ENCODE measurements at regions not wholly inside any gene's neighbourhood (a gene's known extent, or its start where the extent isn't known, plus 50 kb on each side); places are given as distances from the start of the nearest gene placed in this dataset.
"Not testable (repeated sequence)": the region's sequence is repeated elsewhere in the genome, so short reads cannot be mapped to it uniquely, and the experiment has no call there.

DNA sequence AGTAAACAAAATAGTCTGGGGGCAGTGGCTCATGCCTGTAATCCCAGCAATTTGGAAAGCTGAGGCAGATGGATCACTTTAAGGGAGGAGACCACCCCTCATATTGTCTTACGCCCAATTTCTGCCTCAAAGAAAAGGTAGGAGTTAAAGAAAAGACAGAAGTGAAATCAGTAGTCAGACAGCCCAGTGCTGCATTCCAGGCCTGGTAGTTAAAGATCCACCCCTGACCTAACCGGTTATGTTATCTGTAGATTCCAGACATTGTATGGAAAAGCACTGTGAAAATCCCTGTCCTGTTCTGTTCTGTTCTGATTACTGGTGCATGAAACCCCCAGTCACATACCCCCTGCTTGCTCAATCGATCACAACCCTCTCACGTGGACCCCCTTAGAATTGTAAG lies 1285.1 kb downstream of the NSUN3 start:
- H3K27me3 Mint-ChIP-seq (ENCODE audit: low read depth); H3K36me3 Mint-ChIP-seq (ENCODE audit: low read depth); H3K27ac Mint-ChIP-seq; H3K4me3 Mint-ChIP-seq; H3K4me1 Mint-ChIP-seq (ENCODE audit: low read depth); DNase-seq (ENCODE audit: low spot score): not testable (repeated sequence)
- peaks cover 22% of the 10 kb centered on the region for H3K9me3 Mint-ChIP-seq

DNA sequence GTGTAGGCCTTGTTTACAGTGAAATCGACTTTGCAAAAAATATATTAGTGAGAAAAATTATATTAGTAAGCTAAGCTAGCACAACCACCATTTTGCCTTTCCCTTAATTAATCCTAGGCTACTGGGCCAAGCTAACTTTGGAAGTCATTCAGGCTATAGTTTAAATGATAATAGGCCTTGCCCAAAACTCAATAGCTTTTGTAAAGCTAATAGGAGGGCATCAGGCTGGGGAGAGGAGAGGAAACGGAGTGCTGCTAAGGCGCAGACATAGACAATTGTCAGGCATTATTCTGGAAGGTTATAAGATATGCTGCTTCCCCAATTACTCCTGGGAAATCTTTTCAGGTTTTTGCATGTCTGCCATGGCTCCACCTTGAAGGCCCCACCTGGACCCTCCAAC lies 1286.0 kb downstream of the NSUN3 start:
- Mint-ChIP-seq H3K4me1 (ENCODE audit: low read depth) (no peaks in the 10 kb centered on the region), H3K4me3 (no peak overlapping the region), H3K27ac (no peak overlapping the region), H3K36me3 (ENCODE audit: low read depth) (no peaks in the 10 kb centered on the region), H3K27me3 (ENCODE audit: low read depth) (no peaks in the 10 kb centered on the region), H3K9me3 (peaks cover 15% of the 10 kb centered on the region)
- DNase-seq (ENCODE audit: low spot score): no peak

DNA sequence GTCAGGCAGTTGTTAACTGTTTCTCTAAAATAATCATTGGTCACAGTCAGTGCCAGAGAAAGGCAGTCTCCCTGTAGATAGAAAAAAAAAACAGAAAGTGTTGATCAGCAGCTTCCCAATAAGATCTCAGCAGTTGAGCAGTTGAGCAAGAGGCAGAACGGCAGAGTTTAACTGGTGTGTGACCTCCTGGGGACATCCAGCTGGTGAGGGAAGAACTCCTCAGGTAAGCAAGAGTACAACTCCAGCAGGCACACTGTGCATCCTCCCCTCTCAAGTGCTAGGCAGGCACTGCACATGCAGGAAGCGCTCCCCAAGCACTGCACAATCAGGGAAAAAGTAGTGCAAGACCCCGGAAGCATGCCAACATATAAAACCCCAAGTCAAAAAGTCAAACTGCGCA lies 1287.2 kb downstream of the NSUN3 start:
- no peak for DNase-seq (ENCODE audit: low spot score)
- Mint-ChIP-seq H3K27me3 (ENCODE audit: low read depth) (no peaks in the 10 kb centered on the region), H3K4me3 (no peak overlapping the region), H3K9me3 (peaks cover 15% of the 10 kb centered on the region), H3K27ac (no peak overlapping the region), H3K36me3 (ENCODE audit: low read depth) (no peaks in the 10 kb centered on the region), H3K4me1 (ENCODE audit: low read depth) (no peaks in the 10 kb centered on the region)

DNA sequence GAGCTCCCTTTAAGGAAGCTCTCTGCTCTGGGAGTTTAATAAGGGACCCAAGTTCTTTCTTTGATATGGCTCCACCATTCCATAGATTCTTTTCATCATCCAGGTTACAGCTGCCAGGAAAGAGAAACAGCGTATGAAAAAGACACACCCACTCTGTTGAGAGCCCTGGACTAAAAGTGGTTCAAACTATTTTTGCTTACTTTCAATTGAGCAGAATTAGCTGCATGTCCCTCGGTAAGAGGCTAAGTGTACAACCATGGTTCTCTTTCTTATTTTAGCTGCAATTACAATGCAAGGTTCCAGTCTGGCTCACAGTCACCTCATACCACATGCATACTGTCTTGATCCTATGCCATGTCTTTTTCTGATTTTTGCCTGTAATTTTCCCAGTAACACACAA lies 1288.3 kb downstream of the NSUN3 start:
- H3K4me3 Mint-ChIP-seq: no peak overlapping the region

DNA sequence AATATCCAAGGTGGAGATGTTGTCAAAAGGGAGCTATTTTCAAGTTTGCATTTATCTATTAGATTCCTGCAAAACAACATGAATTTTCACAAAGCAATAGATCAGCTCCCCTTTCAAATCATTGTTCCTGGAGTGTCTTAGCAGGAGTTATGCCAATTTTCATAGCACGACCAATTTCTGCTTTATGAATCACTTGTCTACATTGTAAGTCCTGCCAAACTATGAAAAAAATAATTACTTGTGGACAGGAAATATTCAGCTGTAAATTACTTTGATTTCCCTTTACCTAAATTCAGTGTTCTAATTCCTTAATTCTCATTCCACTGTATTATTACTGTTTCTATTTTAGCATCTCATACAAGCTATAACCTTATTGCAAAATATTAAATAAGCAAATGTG lies 1289.6 kb downstream of the NSUN3 start:
- no peak for DNase-seq (ENCODE audit: low spot score)
- Mint-ChIP-seq H3K36me3 (ENCODE audit: low read depth) (no peaks in the 10 kb centered on the region), H3K9me3 (peaks cover 15% of the 10 kb centered on the region), H3K27ac (no peak overlapping the region), H3K4me3 (no peak overlapping the region), H3K4me1 (ENCODE audit: low read depth) (no peaks in the 10 kb centered on the region), H3K27me3 (ENCODE audit: low read depth) (no peaks in the 10 kb centered on the region)

More for the DNA sequence above, 1288.3 kb downstream of the NSUN3 start:
- Mint-ChIP-seq H3K27ac (no peak overlapping the region), H3K9me3 (peaks cover 15% of the 10 kb centered on the region), H3K27me3 (ENCODE audit: low read depth) (no peaks in the 10 kb centered on the region), H3K4me1 (ENCODE audit: low read depth) (no peaks in the 10 kb centered on the region), H3K36me3 (ENCODE audit: low read depth) (no peaks in the 10 kb centered on the region)
- DNase-seq (ENCODE audit: low spot score): no peak

DNA sequence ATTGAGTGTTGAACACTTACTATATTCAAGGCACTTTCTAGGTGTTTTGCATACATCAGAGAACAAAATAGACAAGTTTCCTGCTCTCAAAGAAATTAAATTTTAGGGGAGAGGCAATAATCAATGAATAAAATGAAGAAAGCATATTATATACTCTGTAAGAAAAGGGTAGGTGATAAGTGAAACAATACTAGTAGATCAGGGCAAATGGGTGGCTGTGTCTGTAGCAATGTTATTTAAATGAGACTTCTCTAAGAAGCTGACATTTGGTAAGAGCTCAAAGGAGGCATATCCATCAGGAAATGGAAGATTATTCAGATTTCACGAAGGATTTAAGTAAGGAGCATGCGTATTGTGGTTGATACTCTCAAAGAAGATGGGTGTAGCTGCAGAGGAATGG lies 1291.6 kb downstream of the NSUN3 start:
- H3K27me3 Mint-ChIP-seq (ENCODE audit: low read depth): no peaks in the 10 kb centered on the region
- no peak overlapping the region for H3K4me3 Mint-ChIP-seq
- H3K27ac Mint-ChIP-seq: no peak overlapping the region
- no peaks in the 10 kb centered on the region for H3K36me3 Mint-ChIP-seq (ENCODE audit: low read depth)
- no peaks in the 10 kb centered on the region for H3K4me1 Mint-ChIP-seq (ENCODE audit: low read depth)
- no peak for DNase-seq (ENCODE audit: low spot score)
- peaks cover 25% of the 10 kb centered on the region for H3K9me3 Mint-ChIP-seq

- Mint-ChIP-seq H3K4me3 (no peak overlapping the region), H3K9me3 (peaks cover 12% of the 10 kb centered on the region), H3K4me1 (ENCODE audit: low read depth) (no peaks in the 10 kb centered on the region), H3K27ac (no peak overlapping the region), H3K27me3 (ENCODE audit: low read depth) (no peaks in the 10 kb centered on the region), H3K36me3 (ENCODE audit: low read depth) (no peaks in the 10 kb centered on the region)
- no peak for DNase-seq (ENCODE audit: low spot score)
These were observed 1294.1 kb downstream of the NSUN3 start for GRCh38 chr3:95356764-95357501.

GRCh38 chr3:95387242-95388021 lies 1324.6 kb downstream of the NSUN3 start:
- no peaks in the 10 kb centered on the region for H3K27me3 Mint-ChIP-seq (ENCODE audit: low read depth)
- no peak for DNase-seq (ENCODE audit: low spot score)
- peaks cover 18% of the 10 kb centered on the region for H3K9me3 Mint-ChIP-seq
- no peak overlapping the region for H3K4me3 Mint-ChIP-seq
- H3K36me3 Mint-ChIP-seq (ENCODE audit: low read depth): no peaks in the 10 kb centered on the region
- H3K4me1 Mint-ChIP-seq (ENCODE audit: low read depth): no peaks in the 10 kb centered on the region
- H3K27ac Mint-ChIP-seq: no peak overlapping the region

DNA sequence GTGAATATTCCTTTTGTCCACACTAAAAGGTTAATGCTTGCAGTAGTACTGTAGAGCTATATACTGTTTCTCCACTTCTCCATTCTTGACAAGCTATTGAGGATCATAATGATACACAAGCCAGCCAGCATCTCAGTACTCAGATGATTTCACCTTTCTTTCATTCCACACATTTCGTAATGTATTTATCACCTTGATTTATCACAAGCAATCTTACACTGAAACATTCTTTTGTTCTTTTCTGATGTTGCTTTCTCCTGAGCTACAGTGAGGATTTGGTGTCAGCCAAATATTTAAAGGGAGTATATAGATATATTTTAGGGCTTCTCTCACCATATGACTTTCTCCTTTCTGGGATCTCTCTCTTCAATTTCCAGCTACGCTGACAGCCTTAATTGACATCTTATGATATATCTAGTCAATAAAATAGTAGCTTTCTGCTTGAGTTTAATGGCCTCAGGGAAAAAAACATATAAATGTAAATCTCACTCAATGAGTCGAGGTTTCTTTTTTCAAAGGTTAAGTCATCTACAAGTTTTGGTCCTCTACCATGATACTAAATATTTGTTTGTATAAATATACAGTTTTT lies 1327.0 kb downstream of the NSUN3 start:
- no peak overlapping the region for H3K27ac Mint-ChIP-seq
- H3K36me3 Mint-ChIP-seq (ENCODE audit: low read depth): no peaks in the 10 kb centered on the region
- no peak overlapping the region for H3K4me3 Mint-ChIP-seq
- peaks cover 18% of the 10 kb centered on the region for H3K9me3 Mint-ChIP-seq
- no peak for DNase-seq (ENCODE audit: low spot score)
- H3K27me3 Mint-ChIP-seq (ENCODE audit: low read depth): no peaks in the 10 kb centered on the region
- no peaks in the 10 kb centered on the region for H3K4me1 Mint-ChIP-seq (ENCODE audit: low read depth)

- Mint-ChIP-seq H3K4me1 (ENCODE audit: low read depth) (no peaks in the 10 kb centered on the region), H3K27ac (no peak overlapping the region), H3K36me3 (ENCODE audit: low read depth) (no peaks in the 10 kb centered on the region), H3K9me3 (peaks cover 18% of the 10 kb centered on the region), H3K27me3 (ENCODE audit: low read depth) (no peaks in the 10 kb centered on the region), H3K4me3 (no peak overlapping the region)
- DNase-seq (ENCODE audit: low spot score): no peak
These were observed 1331.4 kb downstream of the NSUN3 start for GRCh38 chr3:95394286-95394685.

- no peak for DNase-seq (ENCODE audit: low spot score)
- no peaks in the 10 kb centered on the region for H3K4me1 Mint-ChIP-seq (ENCODE audit: low read depth)
- no peak overlapping the region for H3K4me3 Mint-ChIP-seq
- no peak overlapping the region for H3K27ac Mint-ChIP-seq
- H3K9me3 Mint-ChIP-seq: peaks cover 31% of the 10 kb centered on the region
- H3K27me3 Mint-ChIP-seq (ENCODE audit: low read depth): no peaks in the 10 kb centered on the region
- no peaks in the 10 kb centered on the region for H3K36me3 Mint-ChIP-seq (ENCODE audit: low read depth)
These were observed 1336.7 kb downstream of the NSUN3 start for GRCh38 chr3:95399585-95399984.

GRCh38 chr3:95401693-95402092 lies 1338.8 kb downstream of the NSUN3 start:
- H3K9me3 Mint-ChIP-seq: peaks cover 21% of the 10 kb centered on the region
- H3K4me1 Mint-ChIP-seq (ENCODE audit: low read depth): no peaks in the 10 kb centered on the region
- DNase-seq (ENCODE audit: low spot score): no peak
- no peak overlapping the region for H3K27ac Mint-ChIP-seq
- H3K27me3 Mint-ChIP-seq (ENCODE audit: low read depth): no peaks in the 10 kb centered on the region
- no peak overlapping the region for H3K4me3 Mint-ChIP-seq
- H3K36me3 Mint-ChIP-seq (ENCODE audit: low read depth): no peaks in the 10 kb centered on the region

GRCh38 chr3:95407709-95408463 lies 1345.0 kb downstream of the NSUN3 start:
- no peaks in the 10 kb centered on the region for H3K4me1 Mint-ChIP-seq (ENCODE audit: low read depth)
- no peaks in the 10 kb centered on the region for H3K27me3 Mint-ChIP-seq (ENCODE audit: low read depth)
- DNase-seq (ENCODE audit: low spot score): no peak
- no peak overlapping the region for H3K27ac Mint-ChIP-seq
- no peak overlapping the region for H3K4me3 Mint-ChIP-seq
- H3K9me3 Mint-ChIP-seq: peaks cover 19% of the 10 kb centered on the region
- no peaks in the 10 kb centered on the region for H3K36me3 Mint-ChIP-seq (ENCODE audit: low read depth)

DNA sequence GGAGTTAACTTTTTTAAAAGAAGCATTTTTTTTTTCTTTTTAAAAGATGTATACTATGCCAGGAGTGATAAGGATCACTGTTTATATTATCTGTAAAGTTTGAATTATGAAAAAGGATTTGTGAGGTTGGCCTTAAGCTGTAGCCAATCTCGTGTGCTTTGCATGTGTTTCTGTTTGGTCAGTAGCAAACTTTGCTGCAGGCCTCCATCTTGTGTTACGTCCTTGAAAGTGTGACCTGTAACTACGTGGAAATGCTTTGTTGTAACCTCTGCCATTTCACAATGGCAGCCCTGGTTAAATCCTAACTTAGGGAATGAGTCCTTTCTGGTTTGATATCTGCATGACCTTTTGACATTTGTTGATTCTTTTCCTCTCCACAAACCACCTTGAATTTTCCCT lies 1345.6 kb downstream of the NSUN3 start:
- no peak overlapping the region for H3K4me3 Mint-ChIP-seq
- no peak overlapping the region for H3K27ac Mint-ChIP-seq
- peaks cover 21% of the 10 kb centered on the region for H3K9me3 Mint-ChIP-seq
- DNase-seq (ENCODE audit: low spot score): no peak
- no peaks in the 10 kb centered on the region for H3K27me3 Mint-ChIP-seq (ENCODE audit: low read depth)
- no peaks in the 10 kb centered on the region for H3K4me1 Mint-ChIP-seq (ENCODE audit: low read depth)
- H3K36me3 Mint-ChIP-seq (ENCODE audit: low read depth): no peaks in the 10 kb centered on the region

All from T-helper 2 cell treated with Interferon-gamma antibody and Interleukin-4, amounts not matched to agents 5 μg/mL and 100 μg/mL, for 36 hours (primary cell).